GM21360 (cell line): ENCODE measurements at regions not wholly inside any gene's neighbourhood (a gene's known extent, or its start where the extent isn't known, plus 50 kb on each side); places are given as distances from the start of the nearest gene placed in this dataset.

Source experiments
- ATAC-seq: cut with Tn5 transposase; IDR thresholded peaks from one replicate; pipeline ENCODE4 v1.9.1; 2021; ENCODE audit warnings: mild to moderate bottlenecking, moderate library complexity; ENCODE audit not compliant: unreplicated experiment

GRCh38 chr5:35367526-35367925 lies 137.2 kb upstream of the PRLR start:
- no peak for ATAC-seq

- ATAC-seq, result no peak
Observed at GRCh38 chr5:35365758-35366157, 135.5 kb upstream of the PRLR start.

- ATAC-seq, result no peak
Observed at GRCh38 chr5:35364350-35364749, 134.1 kb upstream of the PRLR start.

- no peak for ATAC-seq
Observed at GRCh38 chr5:35363387-35363965, 133.2 kb upstream of the PRLR start.

- no peak for ATAC-seq
Observed at GRCh38 chr5:35362772-35363171, 132.5 kb upstream of the PRLR start.

- ATAC-seq, result no peak
Observed at GRCh38 chr5:35360671-35361070, 130.4 kb upstream of the PRLR start.

- no peak for ATAC-seq
Observed at GRCh38 chr5:35359859-35360258, 129.6 kb upstream of the PRLR start.

GRCh38 chr5:35357973-35358372 lies 127.7 kb upstream of the PRLR start:
- ATAC-seq, result no peak

- ATAC-seq, result no peak
Observed at GRCh38 chr5:35356725-35357124, 126.4 kb upstream of the PRLR start.

GRCh38 chr5:35354751-35355150 lies 124.5 kb upstream of the PRLR start:
- no peak for ATAC-seq

GRCh38 chr5:35345222-35345621 lies 114.9 kb upstream of the PRLR start:
- no peak for ATAC-seq

- no peak for ATAC-seq
Observed at GRCh38 chr5:35342664-35343063, 112.4 kb upstream of the PRLR start.

- no peak for ATAC-seq
Observed at GRCh38 chr5:35341189-35341588, 110.9 kb upstream of the PRLR start.

GRCh38 chr5:35339616-35340100 lies 109.4 kb upstream of the PRLR start:
- no peak for ATAC-seq

GRCh38 chr5:35339006-35339405 lies 108.7 kb upstream of the PRLR start:
- ATAC-seq, result no peak

- no peak for ATAC-seq
Observed at GRCh38 chr5:35338157-35338453, 107.8 kb upstream of the PRLR start.

- ATAC-seq, result no peak
Observed at GRCh38 chr5:35337340-35338156, 107.3 kb upstream of the PRLR start.

GRCh38 chr5:35336230-35336629 lies 105.9 kb upstream of the PRLR start:
- no peak for ATAC-seq

GRCh38 chr5:35335752-35336151 lies 105.5 kb upstream of the PRLR start:
- ATAC-seq, result no peak

GRCh38 chr5:35333366-35333765 lies 103.1 kb upstream of the PRLR start:
- no peak for ATAC-seq

GRCh38 chr5:35331956-35332950 lies 102.0 kb upstream of the PRLR start:
- no peak for ATAC-seq
